ENCODE measurements at regions not wholly inside any gene's neighbourhood (a gene's known extent, or its start where the extent isn't known, plus 50 kb on each side); places are given as distances from the start of the nearest gene placed in this dataset.
"Not testable (repeated sequence)": the region's sequence is repeated elsewhere in the genome, so short reads cannot be mapped to it uniquely, and the experiment has no call there.

- not testable (repeated sequence) for DNase-seq (ENCODE audit: low spot score)
Measured at GRCh38 chr2:179385756-179386155, 121.1 kb upstream of the SESTD1 start.

GRCh38 chr2:179383975-179384374 lies 119.3 kb upstream of the SESTD1 start:
- DNase-seq (ENCODE audit: low spot score): no peak

GRCh38 chr2:179377296-179377695 lies 112.7 kb upstream of the SESTD1 start:
- no peak for DNase-seq (ENCODE audit: low spot score)

GRCh38 chr2:179376881-179377280 lies 112.2 kb upstream of the SESTD1 start:
- DNase-seq (ENCODE audit: low spot score): no peak

- no peak for DNase-seq (ENCODE audit: low spot score)
Measured at GRCh38 chr2:179373816-179374215, 109.2 kb upstream of the SESTD1 start.

GRCh38 chr2:179365561-179365960 lies 100.9 kb upstream of the SESTD1 start:
- not testable (repeated sequence) for DNase-seq (ENCODE audit: low spot score)

- no peak for DNase-seq (ENCODE audit: low spot score)
Measured at GRCh38 chr2:179355881-179356280, 91.2 kb upstream of the SESTD1 start.

GRCh38 chr2:179354739-179355537 lies 90.3 kb upstream of the SESTD1 start:
- no peak for DNase-seq (ENCODE audit: low spot score)

- DNase-seq (ENCODE audit: low spot score): no peak
Measured at GRCh38 chr2:179354296-179354695, 89.7 kb upstream of the SESTD1 start.

- DNase-seq (ENCODE audit: low spot score): no peak
Measured at GRCh38 chr2:179352181-179352580, 87.5 kb upstream of the SESTD1 start.

GRCh38 chr2:179351057-179351456 lies 86.4 kb upstream of the SESTD1 start:
- DNase-seq (ENCODE audit: low spot score): no peak

GRCh38 chr2:179349670-179350303 lies 85.2 kb upstream of the SESTD1 start:
- no peak for DNase-seq (ENCODE audit: low spot score)

- no peak for DNase-seq (ENCODE audit: low spot score)
Measured at GRCh38 chr2:179348906-179349305, 84.3 kb upstream of the SESTD1 start.

- no peak for DNase-seq (ENCODE audit: low spot score)
Measured at GRCh38 chr2:179344970-179345369, 80.3 kb upstream of the SESTD1 start.

GRCh38 chr2:179344280-179344964 lies 79.8 kb upstream of the SESTD1 start:
- no peak for DNase-seq (ENCODE audit: low spot score)

GRCh38 chr2:179343945-179344279 lies 79.3 kb upstream of the SESTD1 start:
- no peak for DNase-seq (ENCODE audit: low spot score)

GRCh38 chr2:179341152-179341866 lies 76.7 kb upstream of the SESTD1 start:
- no peak for DNase-seq (ENCODE audit: low spot score)

- DNase-seq (ENCODE audit: low spot score): no peak
Measured at GRCh38 chr2:179340678-179341077, 76.0 kb upstream of the SESTD1 start.

GRCh38 chr2:179338681-179339080 lies 74.0 kb upstream of the SESTD1 start:
- no peak for DNase-seq (ENCODE audit: low spot score)

GRCh38 chr2:179336782-179337534 lies 72.3 kb upstream of the SESTD1 start:
- DNase-seq (ENCODE audit: low spot score): peak; percentile 69

GRCh38 chr2:179335732-179336131 lies 71.1 kb upstream of the SESTD1 start:
- DNase-seq (ENCODE audit: low spot score): no peak

- no peak for DNase-seq (ENCODE audit: low spot score)
Measured at GRCh38 chr2:179332903-179333302, 68.3 kb upstream of the SESTD1 start.

All from left forelimb (tissue), 1 donor.